ENCODE measurements at regions not wholly inside any gene's neighbourhood (a gene's known extent, or its start where the extent isn't known, plus 50 kb on each side); places are given as distances from the start of the nearest gene placed in this dataset.

- no peak for DNase-seq (ENCODE audit: low read depth, low spot score)
Observed at GRCh38 chr20:21033817-21034216, 72.3 kb downstream of the LINC00237 start.

- no peak for DNase-seq (ENCODE audit: low read depth, low spot score)
Observed at GRCh38 chr20:21031666-21032065, 74.5 kb downstream of the LINC00237 start.

GRCh38 chr20:21029341-21029740 lies 76.8 kb downstream of the LINC00237 start:
- DNase-seq (ENCODE audit: low read depth, low spot score), result no peak

- no peak for DNase-seq (ENCODE audit: low read depth, low spot score)
Observed at GRCh38 chr20:21028921-21029320, 77.2 kb downstream of the LINC00237 start.

GRCh38 chr20:21028436-21028835 lies 77.7 kb downstream of the LINC00237 start:
- no peak for DNase-seq (ENCODE audit: low read depth, low spot score)

GRCh38 chr20:21027569-21027968 lies 78.6 kb downstream of the LINC00237 start:
- peak; percentile 72 for DNase-seq (ENCODE audit: low read depth, low spot score)

- DNase-seq (ENCODE audit: low read depth, low spot score), result no peak
Observed at GRCh38 chr20:21026951-21027350, 79.2 kb downstream of the LINC00237 start.

- DNase-seq (ENCODE audit: low read depth, low spot score), result no peak
Observed at GRCh38 chr20:21024420-21024819, 81.7 kb downstream of the LINC00237 start.

GRCh38 chr20:21022925-21023324 lies 83.2 kb downstream of the LINC00237 start:
- no peak for DNase-seq (ENCODE audit: low read depth, low spot score)

GRCh38 chr20:21021472-21021790 lies 84.7 kb downstream of the LINC00237 start:
- no peak for DNase-seq (ENCODE audit: low read depth, low spot score)

- no peak for DNase-seq (ENCODE audit: low read depth, low spot score)
Observed at GRCh38 chr20:21020659-21021471, 85.3 kb downstream of the LINC00237 start.

GRCh38 chr20:21019814-21020658 lies 86.1 kb downstream of the LINC00237 start:
- no peak for DNase-seq (ENCODE audit: low read depth, low spot score)

GRCh38 chr20:21019468-21019813 lies 86.7 kb downstream of the LINC00237 start:
- no peak for DNase-seq (ENCODE audit: low read depth, low spot score)

GRCh38 chr20:21018576-21018975 lies 87.6 kb downstream of the LINC00237 start:
- DNase-seq (ENCODE audit: low read depth, low spot score), result no peak

GRCh38 chr20:21017528-21018085 lies 88.6 kb downstream of the LINC00237 start:
- no peak for DNase-seq (ENCODE audit: low read depth, low spot score)

GRCh38 chr20:21016751-21017150 lies 89.4 kb downstream of the LINC00237 start:
- no peak for DNase-seq (ENCODE audit: low read depth, low spot score)

- no peak for DNase-seq (ENCODE audit: low read depth, low spot score)
Observed at GRCh38 chr20:21014528-21014927, 91.6 kb downstream of the LINC00237 start.

- DNase-seq (ENCODE audit: low read depth, low spot score), result no peak
Observed at GRCh38 chr20:21008951-21009350, 97.2 kb downstream of the LINC00237 start.

GRCh38 chr20:21006611-21007010 lies 99.5 kb downstream of the LINC00237 start:
- no peak for DNase-seq (ENCODE audit: low read depth, low spot score)

- no peak for DNase-seq (ENCODE audit: low read depth, low spot score)
Observed at GRCh38 chr20:21004386-21005076, 101.6 kb downstream of the LINC00237 start.

GRCh38 chr20:21003902-21004301 lies 102.3 kb downstream of the LINC00237 start:
- DNase-seq (ENCODE audit: low read depth, low spot score), result no peak

GRCh38 chr20:21002486-21002885 lies 103.7 kb downstream of the LINC00237 start:
- DNase-seq (ENCODE audit: low read depth, low spot score), result no peak
